A673 (cell line): ENCODE measurements at regions not wholly inside any gene's neighbourhood (a gene's known extent, or its start where the extent isn't known, plus 50 kb on each side); places are given as distances from the start of the nearest gene placed in this dataset.

Source experiments
- CTCF ChIP-seq: fragments of 300-800, 200-600 bp; sonication (generic); conservative IDR thresholded peaks from 2 replicates; pipeline ENCODE4 v1.5.1; 2017; ENCODE audit warnings: low read depth, mild to moderate bottlenecking, antibody characterized with exemption, low read length, moderate library complexity, mixed read lengths
- EZH2 ChIP-seq: fragments of 200-600 bp; sonication (generic); IDR thresholded peaks from 2 replicates; pipeline ENCODE4 v1.6.1; 2017; ENCODE audit warnings: borderline replicate concordance, low read depth, mild to moderate bottlenecking, mixed read lengths, antibody characterized with exemption, low read length; ENCODE audit not compliant: poor library complexity, severe bottlenecking

DNA sequence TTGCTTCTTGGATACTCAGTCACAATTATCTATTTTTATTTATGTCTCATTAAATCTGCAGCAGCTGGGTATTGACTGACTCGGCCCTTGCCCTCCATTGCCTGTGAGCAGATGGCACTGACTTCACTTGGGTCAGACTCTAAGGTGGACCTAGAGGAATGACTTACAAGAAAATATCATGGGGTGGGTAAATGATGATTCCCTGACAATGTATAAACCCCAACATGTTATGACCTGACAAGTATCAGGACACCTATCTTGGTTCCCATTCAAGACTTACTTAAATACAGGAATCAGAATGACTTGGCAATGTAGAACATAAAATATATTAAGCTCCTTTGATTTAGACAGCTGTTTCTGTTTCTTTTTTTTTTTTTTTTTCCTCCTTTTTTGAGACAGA is 953.5 kb downstream of the CDH11 start:
- TF ChIP-seq EZH2 (no peak), CTCF (no peak)
